MM.1S (cell line): ENCODE measurements at regions not wholly inside any gene's neighbourhood (a gene's known extent, or its start where the extent isn't known, plus 50 kb on each side); places are given as distances from the start of the nearest gene placed in this dataset.
A peak's percentile ranks its signal among the peaks of the same experiment; 100 is the strongest.

Experiments
- DNase-seq: peaks from one replicate; pipeline ENCODE4 v3.0.0-alpha.2; 2015
- H2AFZ ChIP-seq: fragments of 300-600 bp; sonication (generic); 2 replicates; pipeline ENCODE4 v1.6.0; 2016; ENCODE audit warnings: antibody characterized with exemption, low read length
- H3F3A ChIP-seq: fragments of 300-600 bp; sonication (generic); 2 replicates; pipeline ENCODE4 v1.6.1; 2016; ENCODE audit warnings: mild to moderate bottlenecking, antibody characterized with exemption, low read length, moderate library complexity, mixed read lengths; ENCODE audit not compliant: insufficient read depth
- H3K27ac ChIP-seq: fragments of 300-600 bp; sonication (generic); 2 replicates; pipeline ENCODE4 v1.5.1; 2016; ENCODE audit warnings: mild to moderate bottlenecking, low read length
- H3K27me3 ChIP-seq: fragments of 300-600 bp; sonication (generic); replicated peaks from 2 replicates; pipeline ENCODE4 v1.6.0; 2016; ENCODE audit warnings: low read length; ENCODE audit not compliant: insufficient read depth
- H3K36me3 ChIP-seq: fragments of 300-600 bp; sonication (generic); replicated peaks from 2 replicates; pipeline ENCODE4 v1.6.1; 2016; ENCODE audit warnings: mild to moderate bottlenecking, low read length, mixed read lengths; ENCODE audit not compliant: insufficient read depth
- H3K4me1 ChIP-seq: fragments of 300-600 bp; sonication (generic); 2 replicates; pipeline ENCODE4 v1.6.1; 2016; ENCODE audit warnings: low read length, mixed read lengths
- H3K4me2 ChIP-seq: fragments of 300-600 bp; sonication (generic); 2 replicates; pipeline ENCODE4 v1.6.0; 2016; ENCODE audit warnings: low read depth, low read length
- H3K4me3 ChIP-seq: fragments of 300-600 bp; sonication (generic); 2 replicates; pipeline ENCODE4 v1.5.1; 2016; ENCODE audit warnings: low read length, mixed read lengths
- H3K79me2 ChIP-seq: fragments of 300-600 bp; sonication (generic); 2 replicates; pipeline ENCODE4 v1.6.1; 2016; ENCODE audit warnings: mixed run types, low read length, mixed read lengths
- H3K9ac ChIP-seq: fragments of 300-600 bp; sonication (generic); 2 replicates; pipeline ENCODE4 v1.6.1; 2016; ENCODE audit warnings: low read length, mixed read lengths
- H3K9me2 ChIP-seq: fragments of 300-600 bp; sonication (generic); replicated peaks from 2 replicates; pipeline ENCODE4 v1.6.1; 2016; ENCODE audit warnings: mild to moderate bottlenecking, low read length, mixed read lengths; ENCODE audit not compliant: insufficient read depth
- H3K9me3 ChIP-seq: fragments of 300-600 bp; sonication (generic); replicated peaks from 2 replicates; pipeline ENCODE4 v1.6.1; 2016; ENCODE audit warnings: mild to moderate bottlenecking, low read length, mixed read lengths; ENCODE audit not compliant: insufficient read depth
- H4K20me1 ChIP-seq: fragments of 300-600 bp; sonication (generic); 2 replicates; pipeline ENCODE4 v1.6.1; 2016; ENCODE audit warnings: mild to moderate bottlenecking, low read length, moderate library complexity, mixed read lengths; ENCODE audit not compliant: insufficient read depth
- CTCF ChIP-seq: fragments of 300-600 bp; sonication (generic); IDR thresholded peaks from 2 replicates; pipeline ENCODE4 v1.5.1; 2016; ENCODE audit warnings: antibody characterized with exemption, low read length, mixed read lengths
- EZH2 ChIP-seq: fragments of 300-600 bp; sonication (generic); optimal IDR thresholded peaks from 2 replicates; pipeline ENCODE3; 2017; ENCODE audit warnings: low read depth, mild to moderate bottlenecking, antibody characterized with exemption, low read length, mixed read lengths
- EZH2phosphoT487 ChIP-seq: fragments of 300-600 bp; sonication (generic); IDR thresholded peaks from 2 replicates; pipeline ENCODE4 v1.6.1; 2018; ENCODE audit warnings: antibody characterized with exemption, low read length

GRCh38 chr2:164275659-164276058, 345.6 kb downstream of the GRB14 start:
- Histone ChIP-seq H3K36me3 (no peaks in the 10 kb centered on the region), H3K4me1 (peaks cover 12% of the 10 kb centered on the region), H3K9ac (no peak overlapping the region), H3K27me3 (no peaks in the 10 kb centered on the region), H2AFZ (no peak overlapping the region), H3K4me2 (peak overlapping the region; percentile 1; the same call in 1 of the 2 replicates), H4K20me1 (no peaks in the 10 kb centered on the region), H3K79me2 (no peaks in the 10 kb centered on the region), H3K27ac (peak overlapping the region; percentile 13; the same call in 1 of the 2 replicates), H3K4me3 (no peak overlapping the region), H3K9me2 (no peaks in the 10 kb centered on the region), H3F3A (no peaks in the 10 kb centered on the region; the same call in 1 of the 2 replicates), H3K9me3 (no peaks in the 10 kb centered on the region)
- no peak for TF ChIP-seq EZH2
- peak; percentile 35 for DNase-seq

- H2AFZ ChIP-seq = no peak overlapping the region
- H3K36me3 ChIP-seq = no peaks in the 10 kb centered on the region
- H3K4me3 ChIP-seq = no peak overlapping the region
- no peaks in the 10 kb centered on the region for H4K20me1 ChIP-seq
- no peak for TF ChIP-seq CTCF
- no peaks in the 10 kb centered on the region for H3K79me2 ChIP-seq
- H3K9me3 ChIP-seq = no peaks in the 10 kb centered on the region
- H3K4me1 ChIP-seq = peaks cover 10% of the 10 kb centered on the region
- H3K27ac ChIP-seq = no peak overlapping the region
- no peak overlapping the region for H3K9ac ChIP-seq
- no peaks in the 10 kb centered on the region for H3F3A ChIP-seq
- no peaks in the 10 kb centered on the region for H3K27me3 ChIP-seq
- no peak for DNase-seq
- H3K4me2 ChIP-seq = no peak overlapping the region
- H3K9me2 ChIP-seq = no peaks in the 10 kb centered on the region
Observed at GRCh38 chr2:164260506-164260905, 360.8 kb downstream of the GRB14 start.

- peak; percentile 51 for DNase-seq
- Histone ChIP-seq H4K20me1 (no peaks in the 10 kb centered on the region), H3K4me1 (peaks cover 18% of the 10 kb centered on the region), H3K4me2 (peak overlapping the region; percentile 23; the same call in 1 of the 2 replicates), H3F3A (peaks cover 10% of the 10 kb centered on the region), H3K4me3 (no peak overlapping the region), H3K9me3 (no peaks in the 10 kb centered on the region), H3K27me3 (no peaks in the 10 kb centered on the region), H3K36me3 (no peaks in the 10 kb centered on the region), H3K9me2 (no peaks in the 10 kb centered on the region), H2AFZ (0 out of 2 replicates have a peak overlapping the region, but pooled peaks have one; percentile 18), H3K79me2 (no peaks in the 10 kb centered on the region), H3K27ac (peak overlapping the region; percentile 21; the same call in 1 of the 2 replicates), H3K9ac (no peak overlapping the region)
- TF ChIP-seq EZH2phosphoT487 (no peak), CTCF (no peak)
Observed at GRCh38 chr2:164257742-164258141, 363.5 kb downstream of the GRB14 start.

- H3K27ac ChIP-seq = peak overlapping the region; percentile 75
- peak overlapping the region; percentile 37; the same call in 1 of the 2 replicates for H3K9ac ChIP-seq
- H3K9me2 ChIP-seq = no peaks in the 10 kb centered on the region
- TF ChIP-seq CTCF (no peak), EZH2 (no peak), EZH2phosphoT487 (no peak)
- peaks cover 20% of the 10 kb centered on the region for H3K4me1 ChIP-seq
- peak overlapping the region; percentile 57 for H3K4me2 ChIP-seq
- no peaks in the 10 kb centered on the region for H3K79me2 ChIP-seq
- H2AFZ ChIP-seq = peak overlapping the region; percentile 81
- H3K27me3 ChIP-seq = no peaks in the 10 kb centered on the region
- H3K36me3 ChIP-seq = no peaks in the 10 kb centered on the region
- no peaks in the 10 kb centered on the region for H3K9me3 ChIP-seq
- DNase-seq = peak; percentile 76
- H3K4me3 ChIP-seq = peak overlapping the region; percentile 16; the same call in 1 of the 2 replicates
- H4K20me1 ChIP-seq = no peaks in the 10 kb centered on the region
- H3F3A ChIP-seq = peaks cover 17% of the 10 kb centered on the region
Observed at GRCh38 chr2:164252568-164253287, 368.6 kb downstream of the GRB14 start.
